SK-N-MC (cell line): ENCODE measurements at regions not wholly inside any gene's neighbourhood (a gene's known extent, or its start where the extent isn't known, plus 50 kb on each side); places are given as distances from the start of the nearest gene placed in this dataset.

Source experiments
- DNase-seq: peaks from one replicate; pipeline ENCODE4 v3.0.0-alpha.2; 2011; ENCODE audit warnings: low read depth, low spot score
- H3K27ac ChIP-seq: fragments of 200-600 bp; sonication (generic); 2 replicates; pipeline ENCODE4 v1.5.1; 2016; ENCODE audit warnings: mixed run types
- H3K36me3 ChIP-seq: fragments of 200-600 bp; sonication (generic); 2 replicates; pipeline ENCODE4 v1.6.1; 2017; ENCODE audit warnings: antibody characterized with exemption, low read length, mixed read lengths; ENCODE audit not compliant: insufficient read depth
- H3K4me3 ChIP-seq: fragments of 200-600 bp; sonication (generic); 2 replicates; pipeline ENCODE4 v1.5.1; 2016
- H3K9ac ChIP-seq: fragments of 200-600 bp; sonication (generic); 2 replicates; pipeline ENCODE4 v1.8.0; 2017; ENCODE audit warnings: mixed run types, mixed read lengths; ENCODE audit not compliant: insufficient read length
- H3K9me3 ChIP-seq: fragments of 200-600 bp; sonication (generic); 2 replicates; pipeline ENCODE4 v1.6.1; 2017; ENCODE audit warnings: low read depth, mild to moderate bottlenecking, antibody characterized with exemption, low read length, moderate library complexity, mixed read lengths
- EZH2 ChIP-seq: fragments of 200-600 bp; sonication (generic); IDR thresholded peaks from one replicate; pipeline ENCODE4 v1.6.1; 2017; ENCODE audit warnings: antibody characterized with exemption
- FOXP2 ChIP-seq: optimal IDR thresholded peaks from 2 replicates; pipeline ENCODE3; 2011; ENCODE audit warnings: mild to moderate bottlenecking, moderate library complexity; ENCODE audit not compliant: insufficient read depth; ENCODE audit errors: extremely low read length, control extremely low read depth
- POLR2AphosphoS5 ChIP-seq: IDR thresholded peaks from 2 replicates; pipeline ENCODE4 v1.6.1; 2012; ENCODE audit warnings: mild to moderate bottlenecking, low read depth, low read length, borderline replicate concordance

DNA sequence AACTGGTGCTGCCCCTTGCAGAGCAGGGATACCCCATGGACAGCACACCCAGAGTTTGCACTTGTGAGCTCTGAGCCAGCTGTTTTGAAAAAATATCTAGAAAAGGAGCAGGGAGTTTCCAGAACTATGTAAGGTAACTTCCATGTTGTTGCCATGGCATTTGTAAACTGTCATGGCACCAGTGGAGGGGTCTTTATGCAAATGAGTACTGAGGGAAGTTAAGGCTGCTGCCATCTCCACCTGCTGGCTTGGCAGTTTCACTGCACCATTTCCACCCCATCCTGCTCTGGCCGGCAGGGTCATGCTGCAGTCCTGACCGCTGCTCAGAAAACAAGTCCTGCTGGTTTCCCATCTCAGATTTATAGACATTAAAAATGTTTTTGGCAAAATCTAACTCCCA is 52.3 kb upstream of the SNTG2 start:
- Histone ChIP-seq H3K9ac (no peak overlapping the region), H3K36me3 (no peaks in the 10 kb centered on the region), H3K27ac (no peak overlapping the region), H3K9me3 (no peaks in the 10 kb centered on the region), H3K4me3 (no peak overlapping the region)
- no peak for DNase-seq
- no peak for TF ChIP-seq POLR2AphosphoS5
- no peak for TF ChIP-seq EZH2
- TF ChIP-seq FOXP2: no peak

DNA sequence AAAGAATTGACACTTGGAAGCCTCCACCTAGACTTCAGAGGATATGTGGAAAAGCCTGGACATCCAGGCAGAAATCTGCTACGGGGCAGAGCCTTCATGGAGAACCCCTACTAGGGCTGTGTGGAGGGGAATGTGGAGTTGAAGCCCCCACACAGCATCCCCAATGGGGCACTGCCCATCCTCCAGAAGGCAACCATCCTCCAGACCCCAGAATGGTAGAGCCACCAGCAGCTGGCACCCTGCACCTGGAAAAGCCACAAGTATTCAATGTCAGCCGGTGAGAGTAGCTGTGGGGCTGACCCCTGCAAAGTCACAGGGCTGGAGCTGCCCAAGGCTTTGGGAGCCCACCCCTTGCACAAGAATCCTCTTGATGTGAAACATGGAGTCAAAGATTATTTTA is 53.6 kb upstream of the SNTG2 start:
- H3K9me3 ChIP-seq: no peaks in the 10 kb centered on the region
- no peaks in the 10 kb centered on the region for H3K36me3 ChIP-seq
- H3K27ac ChIP-seq: no peak overlapping the region
- TF ChIP-seq EZH2 (no peak), FOXP2 (no peak), POLR2AphosphoS5 (no peak)
- H3K4me3 ChIP-seq: no peak overlapping the region
- H3K9ac ChIP-seq: no peak overlapping the region
- no peak for DNase-seq

DNA sequence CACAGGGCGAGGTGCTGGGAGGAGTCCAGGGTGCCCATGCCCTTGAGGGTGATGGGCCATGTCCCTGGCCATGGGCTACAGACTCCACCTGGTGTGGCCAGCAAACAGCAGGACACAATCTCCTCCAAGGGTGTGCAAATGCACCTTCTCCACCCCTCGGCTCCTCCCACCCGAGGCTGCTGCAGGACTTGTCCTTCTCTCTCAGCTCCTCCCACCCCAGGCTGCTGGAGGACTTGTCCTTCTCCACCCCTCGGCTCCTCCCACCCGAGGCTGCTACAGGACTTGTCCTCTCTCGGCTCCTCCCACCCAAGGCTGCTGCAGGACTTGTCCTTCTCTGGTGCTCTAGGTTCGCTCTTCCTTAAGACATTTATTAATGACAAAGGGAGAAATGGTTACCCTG is 57.3 kb upstream of the SNTG2 start:
- no peaks in the 10 kb centered on the region for H3K36me3 ChIP-seq
- no peak overlapping the region for H3K27ac ChIP-seq
- TF ChIP-seq EZH2 (no peak), FOXP2 (no peak), POLR2AphosphoS5 (no peak)
- no peak overlapping the region for H3K4me3 ChIP-seq
- H3K9me3 ChIP-seq: no peaks in the 10 kb centered on the region
- DNase-seq: no peak
- no peak overlapping the region for H3K9ac ChIP-seq

DNA sequence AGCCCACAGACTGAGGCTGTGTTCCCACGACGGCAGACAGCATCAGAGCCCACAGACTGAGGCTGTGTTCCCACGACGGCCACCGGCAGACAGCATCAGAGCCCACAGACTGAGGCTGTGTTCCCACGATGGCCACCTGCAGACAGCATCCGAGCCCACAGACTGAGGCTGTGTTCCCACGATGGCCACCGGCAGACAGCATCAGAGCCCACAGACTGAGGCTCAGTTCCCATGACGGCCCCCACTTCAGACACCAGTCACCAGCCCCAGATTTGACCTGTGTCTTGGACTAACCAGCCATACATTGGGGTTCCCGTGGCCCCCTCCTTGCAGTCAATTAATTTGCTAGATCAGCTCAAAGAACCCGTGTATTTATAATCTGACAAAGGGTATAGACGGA is 57.8 kb upstream of the SNTG2 start:
- DNase-seq: no peak
- H3K9me3 ChIP-seq: no peaks in the 10 kb centered on the region
- no peak overlapping the region for H3K9ac ChIP-seq
- no peak overlapping the region for H3K4me3 ChIP-seq
- no peaks in the 10 kb centered on the region for H3K36me3 ChIP-seq
- H3K27ac ChIP-seq: no peak overlapping the region
- TF ChIP-seq POLR2AphosphoS5 (no peak), FOXP2 (no peak), EZH2 (no peak)

DNA sequence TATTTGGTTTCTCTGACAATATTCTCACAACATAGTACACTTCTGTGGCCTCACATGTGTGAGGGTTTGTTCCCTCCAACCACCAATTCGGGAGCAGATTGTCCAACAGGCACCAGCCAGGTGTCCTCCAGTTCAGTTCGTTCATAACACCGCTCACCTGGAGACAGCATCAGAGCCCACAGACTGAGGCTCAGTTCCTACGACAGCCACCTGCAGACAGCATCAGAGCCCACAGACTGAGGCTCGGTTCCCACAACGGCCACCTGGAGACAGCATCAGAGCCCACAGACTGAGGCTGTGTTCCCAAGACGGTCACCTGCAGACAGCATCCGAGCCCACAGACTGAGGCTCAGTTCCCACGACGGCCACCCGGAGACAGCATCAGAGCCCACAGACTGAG is 58.2 kb upstream of the SNTG2 start:
- no peak overlapping the region for H3K9ac ChIP-seq
- H3K36me3 ChIP-seq: no peaks in the 10 kb centered on the region
- H3K9me3 ChIP-seq: no peaks in the 10 kb centered on the region
- no peak overlapping the region for H3K4me3 ChIP-seq
- no peak overlapping the region for H3K27ac ChIP-seq
- DNase-seq: no peak
- TF ChIP-seq POLR2AphosphoS5 (no peak), FOXP2 (no peak), EZH2 (no peak)

DNA sequence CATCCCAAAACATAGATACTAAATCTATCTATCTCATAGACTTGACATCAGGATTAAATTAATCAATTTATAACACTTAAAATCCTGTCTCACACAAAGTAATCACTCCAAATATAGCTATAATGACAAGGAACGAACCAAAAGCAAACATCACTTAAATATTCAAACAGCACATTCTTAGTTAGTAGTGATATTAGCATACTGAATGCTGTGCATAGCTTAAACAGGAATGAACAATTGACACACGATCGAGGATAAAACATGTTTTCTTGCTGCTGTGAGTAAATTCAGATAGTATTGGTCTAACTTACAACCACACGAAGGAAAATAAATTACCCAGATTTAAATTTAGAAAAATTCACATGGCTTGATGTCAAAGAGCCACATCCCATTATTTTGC is 58.9 kb upstream of the SNTG2 start:
- H3K4me3 ChIP-seq: no peak overlapping the region
- no peak for TF ChIP-seq FOXP2
- no peak for TF ChIP-seq EZH2
- TF ChIP-seq POLR2AphosphoS5: no peak
- H3K9ac ChIP-seq: no peak overlapping the region
- H3K27ac ChIP-seq: no peak overlapping the region
- no peaks in the 10 kb centered on the region for H3K9me3 ChIP-seq
- no peak for DNase-seq
- H3K36me3 ChIP-seq: no peaks in the 10 kb centered on the region

DNA sequence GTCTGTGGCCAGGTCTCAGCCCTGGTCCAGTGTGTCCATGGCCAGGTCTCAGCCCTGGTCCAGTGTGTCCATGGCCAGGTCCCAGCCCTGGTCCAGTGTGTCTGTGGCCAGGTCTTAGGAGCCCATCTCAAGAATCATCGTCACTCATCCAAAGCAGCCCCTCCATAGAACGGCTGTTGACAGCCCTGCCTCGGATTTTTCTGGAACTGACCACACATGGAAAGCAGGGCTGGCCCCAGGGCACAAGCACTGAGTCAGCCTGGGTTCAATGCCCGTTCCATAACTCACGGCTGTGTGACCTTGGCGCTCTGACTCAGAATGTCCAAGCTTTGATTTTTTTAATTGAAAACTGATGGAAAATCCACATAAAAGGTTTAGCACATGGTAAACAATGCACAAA is 59.9 kb upstream of the SNTG2 start:
- no peak overlapping the region for H3K27ac ChIP-seq
- H3K9me3 ChIP-seq: no peaks in the 10 kb centered on the region
- H3K36me3 ChIP-seq: no peaks in the 10 kb centered on the region
- no peak for DNase-seq
- TF ChIP-seq EZH2 (no peak), FOXP2 (no peak), POLR2AphosphoS5 (no peak)
- peak overlapping the region; percentile 53 for H3K9ac ChIP-seq
- H3K4me3 ChIP-seq: no peak overlapping the region

DNA sequence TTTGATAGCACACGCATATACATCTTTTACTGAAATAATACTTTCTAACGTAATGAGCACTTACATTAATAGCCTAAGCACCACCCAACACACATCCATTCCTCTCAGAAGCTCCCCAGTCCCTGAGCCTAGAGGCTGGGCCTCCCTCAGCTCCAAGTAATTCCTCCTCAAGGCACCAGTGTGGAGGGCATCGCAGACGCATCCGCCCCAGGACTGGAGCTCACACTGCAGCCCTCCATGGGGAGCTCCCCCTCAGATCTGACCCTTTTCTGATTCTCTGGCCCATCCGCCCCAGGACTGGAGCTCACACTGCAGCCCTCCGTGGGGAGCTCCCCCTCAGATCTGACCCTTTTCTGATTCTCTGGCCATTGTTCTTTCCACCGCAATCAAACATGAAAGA is 60.4 kb upstream of the SNTG2 start:
- H3K4me3 ChIP-seq: no peak overlapping the region
- H3K27ac ChIP-seq: no peak overlapping the region
- no peaks in the 10 kb centered on the region for H3K36me3 ChIP-seq
- no peaks in the 10 kb centered on the region for H3K9me3 ChIP-seq
- DNase-seq: no peak
- no peak overlapping the region for H3K9ac ChIP-seq
- no peak for TF ChIP-seq FOXP2

DNA sequence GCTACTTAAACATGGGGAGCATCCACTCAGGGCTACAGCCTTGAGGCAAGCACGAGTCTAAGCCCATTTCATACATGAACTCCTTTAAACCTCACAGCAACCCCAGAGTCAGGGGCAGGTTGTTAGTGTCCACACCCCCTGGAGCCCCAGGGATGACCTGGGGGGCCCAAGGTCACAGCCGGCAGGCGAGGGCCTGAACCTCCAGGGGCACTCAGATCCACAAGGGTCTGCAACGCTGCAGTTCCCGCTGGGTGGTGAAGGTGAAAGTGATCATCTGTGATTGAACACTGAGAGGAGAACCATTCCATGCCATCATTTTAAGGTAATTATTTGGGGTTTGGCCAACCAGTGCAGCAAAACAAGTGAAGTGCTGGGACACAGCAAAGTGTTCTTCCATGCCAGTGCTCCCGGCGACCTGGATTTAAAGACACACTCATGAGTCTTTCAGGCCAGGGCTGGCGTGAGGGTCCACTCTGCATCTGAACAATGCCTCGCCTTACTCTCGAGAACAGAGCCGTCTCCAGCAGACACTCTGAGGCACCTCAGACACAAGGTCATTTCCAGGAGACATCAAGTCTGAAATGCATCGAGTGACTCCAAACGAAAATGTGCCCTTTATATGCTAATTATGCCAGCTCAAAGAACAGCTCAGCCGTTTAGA is 61.6 kb upstream of the SNTG2 start:
- H3K36me3 ChIP-seq: no peaks in the 10 kb centered on the region
- no peak overlapping the region for H3K27ac ChIP-seq
- no peak overlapping the region for H3K9ac ChIP-seq
- TF ChIP-seq POLR2AphosphoS5 (no peak), FOXP2 (no peak), EZH2 (no peak)
- H3K4me3 ChIP-seq: no peak overlapping the region
- H3K9me3 ChIP-seq: no peaks in the 10 kb centered on the region
- no peak for DNase-seq
